AG08396 (cell line): ENCODE measurements at regions not wholly inside any gene's neighbourhood (a gene's known extent, or its start where the extent isn't known, plus 50 kb on each side); places are given as distances from the start of the nearest gene placed in this dataset.

Source experiments
- DNase-seq: peaks from one replicate; pipeline ENCODE4 v3.0.0; 2012; ENCODE audit warnings: low spot score, mixed read lengths

DNA sequence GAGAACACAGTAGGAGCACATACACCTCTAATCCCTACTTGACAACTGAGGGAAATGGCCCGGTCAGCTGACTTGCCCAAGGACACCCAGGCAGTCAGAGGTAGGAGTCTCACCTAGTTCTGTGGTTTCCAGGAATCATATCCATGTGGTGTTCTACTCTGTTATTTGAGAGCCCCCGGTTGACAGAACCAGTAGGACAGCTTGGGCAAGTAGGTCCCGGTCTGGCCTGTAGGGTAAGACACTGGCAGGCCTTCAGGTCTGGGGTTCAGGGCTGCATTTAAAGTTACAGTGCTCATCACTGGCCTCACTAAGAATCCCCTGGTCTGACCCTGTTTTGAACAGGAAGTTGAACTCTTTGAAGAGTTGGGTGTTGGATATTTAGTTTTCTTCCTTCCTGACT, 476.1 kb downstream of the SHQ1 start:
- DNase-seq = no peak

DNA sequence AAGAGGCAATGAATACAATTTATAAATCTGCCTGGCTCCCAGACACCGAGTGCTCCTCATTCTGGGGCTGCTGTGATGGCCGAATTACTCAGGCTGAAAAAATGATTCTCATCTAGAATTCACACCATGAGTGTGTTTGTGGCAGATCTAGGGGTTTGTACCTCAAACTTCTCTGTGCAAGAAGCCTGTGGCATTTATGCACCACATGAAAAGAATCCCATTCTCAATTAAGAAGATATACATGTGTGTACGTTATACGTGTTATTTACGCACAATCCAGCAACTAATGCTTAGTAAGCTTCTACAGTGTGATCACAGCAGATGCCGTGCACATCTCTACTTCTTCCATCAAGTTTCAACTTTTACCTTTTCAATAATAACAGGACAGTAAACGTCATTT, 476.8 kb downstream of the SHQ1 start:
- DNase-seq = no peak

DNA sequence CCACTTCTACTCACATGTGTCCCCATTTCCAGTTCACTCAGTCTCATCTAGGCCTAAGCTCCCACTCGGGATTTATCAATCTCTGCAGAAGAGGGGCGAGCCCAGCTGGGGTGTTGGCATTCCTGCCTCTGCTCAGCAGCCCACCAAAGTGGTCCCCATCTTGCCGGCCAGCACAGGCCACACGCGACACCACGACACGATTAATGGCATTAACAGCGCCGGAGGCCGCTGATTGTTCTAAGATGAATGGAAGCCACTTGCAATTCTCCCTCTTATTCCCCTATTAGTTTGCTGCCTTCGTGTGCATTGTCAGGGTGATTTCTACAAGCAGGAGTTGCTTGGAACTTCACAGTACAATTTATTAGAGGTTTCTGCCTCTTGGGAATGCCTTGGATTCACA, 477.3 kb downstream of the SHQ1 start:
- no peak for DNase-seq

DNA sequence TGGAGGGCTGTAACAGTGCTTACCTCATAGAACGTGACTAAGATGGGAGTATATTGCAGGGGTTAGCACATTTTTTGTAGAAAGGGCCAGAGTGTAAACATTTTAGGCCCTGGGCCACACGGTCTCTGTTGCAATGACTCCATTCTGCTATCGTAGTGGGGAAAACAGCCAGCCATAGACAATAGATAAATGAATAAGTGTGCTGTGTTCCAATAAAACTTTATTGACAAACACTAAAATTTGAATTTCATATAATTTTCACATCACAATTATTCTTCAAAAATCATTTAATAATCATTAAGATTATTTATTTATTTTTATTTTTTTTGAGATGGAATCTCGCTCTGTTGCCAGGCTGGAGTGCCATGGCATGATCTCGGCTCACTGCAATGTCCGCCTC, 478.6 kb downstream of the SHQ1 start:
- DNase-seq = no peak

DNA sequence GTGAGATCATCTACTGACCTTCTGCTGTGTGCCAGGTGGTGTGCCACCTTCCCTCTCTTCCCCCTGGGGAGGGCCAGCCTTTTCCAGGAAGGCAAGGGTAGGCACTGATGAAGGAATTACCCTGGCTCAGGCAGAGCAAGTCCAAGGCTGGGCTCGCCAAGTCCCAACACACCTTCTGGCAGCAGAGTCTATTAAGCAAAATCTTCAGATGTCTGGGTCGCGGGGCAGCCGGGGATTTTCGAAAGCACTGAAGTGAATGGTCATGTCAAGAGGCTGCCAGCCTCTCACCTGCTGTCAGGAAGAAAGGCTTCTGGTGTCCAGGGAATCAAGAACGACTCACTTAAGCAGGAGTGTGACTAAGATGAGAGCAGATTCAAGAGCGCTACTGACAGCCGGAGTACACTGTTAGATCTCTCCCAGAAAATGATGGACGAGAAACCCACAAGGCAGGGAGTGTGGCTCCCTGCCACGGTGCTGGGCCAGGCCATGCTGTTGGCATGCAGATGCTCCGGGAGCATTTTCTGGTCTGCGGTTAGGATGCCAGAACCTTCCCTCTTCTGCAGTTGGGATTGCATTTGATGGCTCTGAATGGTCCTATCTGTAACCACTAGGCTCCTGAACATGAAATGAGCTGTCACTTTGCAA, 479.8 kb downstream of the SHQ1 start:
- DNase-seq = peak; percentile 32

DNA sequence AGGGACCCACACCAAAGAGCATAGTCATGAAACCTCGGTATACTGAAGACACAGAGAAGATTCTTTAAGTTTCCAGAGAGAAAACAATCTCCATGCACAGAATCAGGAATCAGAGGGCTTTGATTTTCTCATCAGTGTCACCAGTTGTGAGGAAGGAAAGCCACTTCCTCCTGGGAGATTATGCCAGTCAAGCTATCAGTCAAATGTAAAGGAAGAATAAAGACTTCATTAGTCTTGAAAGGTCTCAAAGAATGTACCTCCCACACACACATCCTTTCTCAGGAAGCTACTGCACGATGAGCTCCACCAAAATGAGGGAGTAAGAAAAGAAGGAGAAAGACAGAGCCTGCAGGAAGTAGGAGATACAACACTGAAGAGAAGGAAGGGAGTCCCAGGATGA, 486.3 kb downstream of the SHQ1 start:
- no peak for DNase-seq

DNA sequence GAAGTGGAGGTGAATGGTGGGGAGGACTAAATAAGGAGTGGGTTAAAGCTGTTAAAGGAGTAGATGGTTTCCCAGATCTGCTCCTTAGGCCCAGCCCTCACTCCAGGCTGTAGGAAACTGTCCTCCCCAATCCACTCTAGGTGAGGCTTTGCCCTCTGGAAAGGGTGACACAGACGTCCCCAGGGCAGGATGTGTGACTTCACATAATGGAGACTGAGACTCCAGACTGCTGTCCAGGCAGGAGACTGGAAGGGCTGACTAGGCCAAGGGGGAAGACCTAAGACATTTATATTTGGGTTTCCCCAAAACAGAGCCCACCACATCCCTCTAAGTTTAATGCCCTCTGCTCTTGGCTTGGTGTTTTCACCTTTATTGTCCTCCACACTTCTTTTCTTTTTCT, 488.5 kb downstream of the SHQ1 start:
- no peak for DNase-seq

DNA sequence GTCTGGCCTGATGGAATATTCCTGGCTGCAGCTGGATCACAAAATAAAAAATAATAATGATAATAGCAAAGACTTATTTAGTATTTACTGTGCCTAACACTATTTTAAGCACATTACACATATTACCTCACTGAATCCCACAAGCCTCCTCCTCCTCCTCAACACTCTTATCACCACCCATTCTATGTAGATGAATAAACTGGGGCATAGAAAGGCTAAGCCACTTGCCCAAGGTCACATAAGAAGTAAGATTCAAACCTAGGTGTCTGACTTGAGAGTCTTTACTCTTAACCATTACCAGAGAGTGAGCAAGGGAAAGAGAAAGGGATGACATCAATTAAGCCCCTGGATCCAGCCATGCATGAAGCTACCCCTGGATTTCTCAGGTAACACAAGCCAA, 493.1 kb downstream of the SHQ1 start:
- no peak for DNase-seq

DNA sequence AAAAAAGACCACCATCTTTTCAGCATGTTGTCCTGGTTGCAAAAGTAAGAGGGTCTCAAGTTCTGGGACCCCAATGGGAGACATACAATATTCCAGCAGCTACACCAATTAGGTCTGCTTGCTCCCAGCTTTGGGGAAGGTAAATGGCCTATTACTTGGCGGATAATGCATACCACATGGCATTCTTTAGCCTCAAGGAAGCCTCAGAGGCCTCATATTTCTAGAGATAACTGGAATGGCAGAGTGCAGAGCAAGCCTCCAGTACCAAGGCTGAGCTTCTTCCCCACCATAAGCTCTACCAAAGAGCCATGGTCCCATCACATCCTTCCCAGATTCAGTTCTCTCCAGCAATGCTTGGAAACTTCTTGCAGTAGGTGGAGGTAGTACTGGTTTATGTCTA, 493.8 kb downstream of the SHQ1 start:
- DNase-seq = no peak

DNA sequence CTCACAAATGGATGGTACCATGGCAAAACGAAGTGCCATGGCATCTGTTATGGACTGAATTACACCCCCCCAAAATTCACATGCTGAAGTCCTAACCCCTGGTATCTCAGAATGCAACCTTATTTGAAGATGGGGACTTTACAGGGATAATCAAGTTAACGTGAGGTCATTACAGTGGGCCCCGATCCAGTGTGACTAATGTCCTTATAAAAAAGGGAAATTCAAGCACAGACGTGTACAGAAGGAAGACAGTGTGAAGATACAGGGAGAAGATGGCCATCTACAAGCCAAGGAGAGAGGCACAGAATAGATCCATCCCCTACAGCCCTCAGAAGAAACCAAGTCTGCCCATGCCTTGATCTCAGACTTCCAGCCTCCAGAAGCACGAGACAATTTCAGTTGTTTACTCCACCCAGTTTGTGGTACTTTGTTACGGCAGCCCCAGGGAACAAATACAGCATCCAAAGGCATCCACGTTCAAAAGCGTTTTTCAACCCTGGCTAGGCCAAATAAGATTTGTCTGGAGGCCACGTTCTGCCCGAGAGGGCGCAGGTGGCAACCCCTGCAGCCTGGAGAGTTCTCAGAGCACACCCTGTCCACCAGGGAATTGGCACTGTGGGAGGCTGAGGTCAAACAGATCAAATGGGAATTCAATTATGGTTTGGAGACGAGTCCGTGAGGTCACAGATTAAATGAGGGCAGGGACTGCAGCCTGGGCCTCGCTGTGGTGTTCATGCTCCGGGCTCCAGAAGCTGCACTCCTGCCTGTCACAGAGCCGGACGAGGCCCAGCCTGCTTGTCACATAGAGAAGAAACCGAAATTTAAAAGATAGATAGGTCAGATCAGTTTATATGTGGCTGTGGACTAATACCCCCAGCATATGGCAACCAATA, 494.8 kb downstream of the SHQ1 start:
- no peak for DNase-seq

DNA sequence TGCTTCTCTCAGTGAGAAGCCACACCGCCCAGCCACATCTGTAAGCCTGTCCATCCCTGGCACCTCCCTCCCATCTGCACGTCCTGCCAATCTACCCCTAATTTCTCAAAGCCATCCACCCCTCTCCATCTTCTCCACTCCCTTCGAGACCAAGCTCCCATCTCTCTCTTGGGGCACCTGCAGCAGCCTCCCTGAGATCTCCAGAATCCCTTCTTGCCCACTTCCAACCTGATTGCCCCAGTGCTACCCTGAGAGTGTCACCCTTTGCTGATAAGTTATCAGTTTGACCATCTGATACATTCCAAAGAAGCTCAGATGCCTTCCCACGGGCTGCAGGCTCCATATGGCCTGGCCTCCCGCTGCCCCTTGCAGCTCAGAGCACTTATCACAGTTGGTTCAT, 496.1 kb downstream of the SHQ1 start:
- DNase-seq = no peak

DNA sequence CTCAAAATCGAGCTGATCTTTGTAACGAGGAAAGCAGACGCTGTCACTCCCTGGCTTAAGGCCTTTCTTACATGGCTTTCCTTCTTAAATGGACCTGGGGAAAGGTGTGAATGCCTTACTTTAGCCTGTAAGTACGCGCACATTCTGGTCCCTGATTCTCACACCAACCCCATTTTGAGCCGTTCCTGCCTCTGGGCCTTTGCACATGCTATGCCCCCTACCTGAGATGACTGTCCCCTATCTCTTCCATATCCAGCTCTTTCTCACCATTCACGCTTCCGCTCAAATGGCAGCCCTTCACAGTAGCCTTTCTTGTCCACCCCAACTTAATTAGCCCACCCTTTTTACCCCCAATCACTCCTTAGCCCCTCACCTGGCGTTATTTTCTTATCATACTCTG, 496.7 kb downstream of the SHQ1 start:
- DNase-seq = no peak

DNA sequence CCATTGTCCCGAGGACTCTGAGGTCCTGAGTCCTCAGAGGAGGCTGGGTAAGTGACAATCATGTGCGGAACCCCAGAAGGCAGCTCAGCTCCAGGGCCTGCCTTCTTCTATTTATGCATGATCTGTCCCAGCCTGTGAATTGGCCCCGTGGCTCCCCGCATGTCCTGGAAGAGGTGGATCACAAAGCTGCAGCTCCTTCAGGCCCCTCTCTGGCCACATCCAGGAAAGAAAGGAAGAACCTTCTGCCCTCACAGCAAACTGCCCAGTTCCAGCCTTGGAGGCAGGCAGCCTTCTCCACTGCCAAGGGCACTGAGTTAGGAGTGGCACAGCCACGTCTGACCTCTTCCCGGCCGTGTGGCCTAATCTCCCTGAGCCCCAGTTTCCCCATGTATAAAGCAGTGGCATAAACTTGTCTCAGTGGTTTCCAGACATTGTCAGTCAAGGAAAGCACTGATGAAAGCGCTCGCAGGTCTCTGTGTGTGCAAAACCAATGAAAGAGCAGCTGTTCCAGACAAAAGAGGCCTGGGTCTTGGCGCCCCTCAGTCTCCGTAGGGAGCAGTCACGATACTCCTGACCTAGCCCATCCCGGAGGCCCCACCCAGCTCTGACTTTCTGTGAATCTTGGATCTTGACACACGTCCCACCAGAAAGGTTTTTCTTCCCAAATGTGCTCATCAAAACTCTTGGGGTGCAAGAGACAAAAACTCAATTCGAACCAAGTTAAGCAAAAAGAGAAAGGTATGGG, 497.3 kb downstream of the SHQ1 start:
- no peak for DNase-seq

DNA sequence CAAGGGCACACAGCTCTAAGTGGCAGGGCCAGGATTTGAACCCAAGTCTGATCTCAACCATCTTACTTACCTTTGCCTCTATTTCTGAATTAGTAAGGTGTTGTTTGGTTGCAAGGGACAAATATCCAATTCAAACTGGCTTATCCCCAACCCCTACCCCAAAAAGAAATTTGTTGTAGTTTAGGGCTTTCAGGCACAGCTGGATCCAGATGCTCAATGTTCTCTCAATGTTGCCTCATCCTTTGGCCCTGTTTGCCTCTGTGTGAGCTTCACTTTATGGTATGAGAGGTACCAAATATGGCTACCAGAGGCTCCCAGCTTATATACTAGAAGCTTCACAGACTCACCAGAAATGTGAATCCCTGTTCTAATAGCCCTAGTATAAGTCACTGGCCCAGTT, 499.9 kb downstream of the SHQ1 start:
- DNase-seq = no peak

DNA sequence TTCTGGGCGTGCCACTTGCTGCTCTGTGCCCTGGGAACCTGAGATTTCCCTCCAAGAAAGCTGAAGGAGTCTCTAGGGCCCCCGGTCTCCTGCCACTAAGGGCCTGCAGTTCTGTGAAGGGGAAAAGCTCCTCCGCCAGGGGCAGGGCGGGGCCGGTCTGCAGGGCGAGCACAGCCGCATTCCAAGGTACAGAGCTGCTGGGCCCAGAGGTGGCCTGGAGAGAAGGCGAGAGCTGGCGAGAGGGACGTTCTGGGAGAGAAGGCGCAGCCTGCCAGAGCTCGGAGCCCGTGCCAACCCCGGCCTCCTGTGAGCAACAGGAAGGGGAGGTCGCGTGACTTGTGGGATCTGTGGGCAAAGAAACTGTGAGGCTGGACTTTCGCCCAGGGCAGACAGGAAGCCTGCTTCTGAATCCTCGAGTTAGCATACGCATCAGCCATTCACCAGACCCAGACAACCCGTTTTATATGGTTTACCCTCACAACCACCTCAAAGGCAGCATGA, 500.4 kb downstream of the SHQ1 start:
- peak; percentile 47 for DNase-seq

DNA sequence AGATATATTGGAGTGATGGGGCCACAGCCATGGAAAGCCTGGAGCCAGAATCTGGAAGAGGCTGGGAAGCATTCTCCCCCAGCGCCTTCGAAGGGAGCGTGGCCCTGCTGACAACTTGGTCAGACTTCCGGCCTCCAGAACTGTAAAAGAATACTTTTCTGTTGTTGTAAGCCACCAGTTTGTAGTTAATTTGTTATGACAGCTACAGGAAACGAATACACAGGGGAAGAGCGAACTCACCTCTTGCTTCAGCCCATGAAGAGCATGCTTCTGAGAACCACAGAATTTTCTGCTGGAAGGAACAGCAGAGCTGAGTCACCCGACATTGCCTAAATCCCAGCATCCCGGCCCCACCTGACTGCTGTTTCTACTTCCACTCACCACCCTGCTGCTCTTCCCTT, 501.7 kb downstream of the SHQ1 start:
- peak; percentile 80 for DNase-seq

DNA sequence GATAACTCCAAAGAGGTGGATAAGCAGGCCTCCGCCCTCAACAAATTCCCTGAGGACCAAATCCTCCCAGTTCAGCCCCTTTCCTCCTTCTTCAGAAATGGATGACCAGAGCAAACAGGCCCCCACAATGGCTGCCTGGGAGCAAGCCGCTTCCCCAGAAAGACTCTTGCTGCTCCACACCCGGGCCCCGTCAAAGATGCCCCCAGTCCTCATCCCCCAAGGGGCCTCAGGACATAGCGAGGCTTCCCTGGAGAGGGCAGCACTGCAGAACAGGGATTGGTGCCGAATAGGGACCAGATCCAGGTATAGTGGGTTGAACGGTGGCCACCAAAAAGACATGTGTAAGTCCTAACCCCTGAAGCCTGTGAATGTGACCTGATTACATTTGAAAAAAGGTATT, 502.3 kb downstream of the SHQ1 start:
- DNase-seq = no peak

DNA sequence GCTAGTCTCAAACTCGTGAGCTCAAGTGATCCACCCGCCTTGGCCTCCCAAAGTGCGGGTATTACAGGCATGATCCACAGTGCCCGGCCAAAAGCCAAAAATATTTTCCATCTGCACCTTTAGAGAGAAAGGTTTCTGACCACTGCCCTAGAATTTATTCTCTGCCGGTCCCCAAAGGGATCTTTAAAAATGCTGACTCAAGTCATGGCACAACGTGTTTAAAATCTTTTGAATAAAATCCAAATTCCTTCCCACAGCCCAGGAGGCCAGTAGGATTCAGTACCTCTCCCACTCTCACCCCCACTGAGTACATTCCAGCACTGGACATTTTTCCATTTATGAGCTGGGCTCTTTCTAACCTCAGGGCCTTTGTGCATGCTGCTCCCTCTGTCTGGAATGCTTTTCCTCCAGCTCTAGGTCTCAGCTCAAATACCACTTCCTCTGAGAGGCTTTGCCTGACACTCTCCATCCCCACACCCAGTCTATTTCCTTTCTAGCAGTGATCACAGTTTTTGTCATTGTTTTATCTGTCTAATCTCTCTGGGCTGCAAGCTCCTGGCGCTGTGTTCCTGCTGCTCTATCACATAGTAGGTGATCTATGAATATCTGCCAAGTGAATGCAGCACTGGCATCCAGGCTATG, 502.9 kb downstream of the SHQ1 start:
- no peak for DNase-seq

DNA sequence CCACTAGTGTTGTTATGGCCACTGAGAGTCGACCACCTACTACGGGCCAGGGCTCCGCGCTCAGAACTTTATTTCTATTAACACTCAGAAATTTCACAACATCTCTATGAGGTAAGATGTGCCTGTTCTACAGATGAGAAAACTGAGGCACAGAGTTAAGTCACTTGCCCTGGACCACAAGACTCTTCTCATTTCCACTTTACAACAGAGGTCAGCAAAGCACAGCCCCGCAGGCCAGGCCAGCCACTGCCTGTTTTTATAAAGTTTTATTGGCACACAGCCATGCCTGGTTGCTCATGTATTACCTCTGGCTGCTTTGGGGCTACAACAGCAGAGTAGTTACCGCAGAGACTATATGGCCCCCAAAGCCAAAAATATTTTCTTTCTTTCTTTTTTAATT, 503.6 kb downstream of the SHQ1 start:
- no peak for DNase-seq

DNA sequence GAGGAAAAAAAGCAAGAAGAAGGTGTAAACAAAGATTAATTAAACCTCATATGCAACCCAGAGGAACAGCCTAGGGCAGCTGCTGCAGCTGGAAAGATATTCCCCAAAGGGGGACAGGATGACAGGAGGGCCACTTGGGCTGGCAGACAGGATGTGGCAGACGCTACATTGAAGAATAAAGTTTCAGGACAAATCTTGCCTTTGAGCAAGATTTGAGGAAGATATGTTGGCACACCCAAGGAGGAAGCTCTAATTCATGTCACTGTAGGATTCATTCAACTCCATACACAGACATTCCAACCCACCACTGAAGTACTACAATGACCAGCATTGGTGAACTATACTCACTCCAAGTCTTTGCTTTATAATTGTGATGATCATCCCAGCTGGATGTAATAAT, 504.0 kb downstream of the SHQ1 start:
- no peak for DNase-seq

DNA sequence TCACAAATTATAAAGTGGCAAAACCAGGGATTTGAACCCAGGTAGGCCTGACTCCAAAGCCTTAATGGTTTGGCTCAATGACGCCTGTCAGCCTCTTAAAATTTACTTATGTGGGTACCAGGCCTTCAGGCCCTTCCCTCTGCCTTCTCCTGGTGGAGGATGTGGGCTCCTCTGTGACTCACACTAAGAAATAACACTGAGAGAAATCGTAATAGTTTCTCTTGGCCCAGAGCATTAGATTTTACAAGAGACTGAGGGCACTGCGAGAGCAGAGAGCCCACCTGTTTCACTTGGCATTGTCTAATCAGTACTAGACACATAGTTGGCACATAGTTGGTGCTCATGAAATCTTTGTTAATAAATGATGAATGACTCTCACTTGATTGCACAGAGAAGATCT, 505.2 kb downstream of the SHQ1 start:
- DNase-seq = peak; percentile 32

DNA sequence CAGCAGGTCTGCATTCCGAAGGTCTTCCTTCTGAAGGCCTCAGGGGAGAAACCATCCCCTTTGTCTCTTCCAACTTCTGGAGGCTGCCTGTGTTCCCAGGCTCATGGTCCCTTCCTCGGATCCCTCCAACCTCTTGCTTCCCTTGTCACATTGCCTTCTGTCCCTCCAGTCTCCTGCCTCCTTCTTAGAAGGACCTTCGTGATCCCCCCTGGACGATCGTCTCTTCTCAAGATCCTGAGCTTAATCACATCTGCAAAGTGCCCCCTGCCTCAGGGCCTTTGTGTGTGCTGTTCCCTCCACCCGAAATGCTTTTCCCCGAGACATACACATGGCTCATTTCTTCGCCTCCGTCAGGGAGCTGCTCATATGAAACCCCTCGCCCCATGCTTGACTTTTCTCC, 505.8 kb downstream of the SHQ1 start:
- no peak for DNase-seq
